ENCODE measurements at regions not wholly inside any gene's neighbourhood (a gene's known extent, or its start where the extent isn't known, plus 50 kb on each side); places are given as distances from the start of the nearest gene placed in this dataset.

- TF ChIP-seq CTCF (IDR thresholded peaks at IDR 0.05) (no peak), SIN3A (IDR thresholded peaks at IDR 0.05; ENCODE audit: borderline replicate concordance, insufficient read depth, low read depth, low read length) (no peak), POLR2AphosphoS5 (IDR thresholded peaks at IDR 0.05; ENCODE audit: low read depth, low read length) (no peak)
Measured at GRCh38 chr2:15881676-15882075, 58.7 kb upstream of the MYCN start.
